ENCODE measurements at regions not wholly inside any gene's neighbourhood (a gene's known extent, or its start where the extent isn't known, plus 50 kb on each side); places are given as distances from the start of the nearest gene placed in this dataset.

- no peak overlapping the region for H3K4me3 ChIP-seq
- H3K9me3 ChIP-seq, result no peaks in the 10 kb centered on the region
- DNase-seq (no peak), ATAC-seq (no peak)
- no peak for TF ChIP-seq CTCF (IDR thresholded peaks at IDR 0.05)
- H3K4me1 ChIP-seq (ENCODE audit: low read depth), result no peaks in the 10 kb centered on the region
- H3K36me3 ChIP-seq (ENCODE audit: low read depth), result no peaks in the 10 kb centered on the region
- intact Hi-C loops (cut with DNase I, micrococcal nuclease), result no loop called here
Observed at GRCh38 chr14:51516706-51517395, 134.9 kb upstream of the FRMD6 start.

GRCh38 chr14:51518280-51518679 lies 133.4 kb upstream of the FRMD6 start:
- TF ChIP-seq CTCF (IDR thresholded peaks at IDR 0.05), result no peak

GRCh38 chr14:51518711-51519110 lies 133.0 kb upstream of the FRMD6 start:
- H3K9me3 ChIP-seq, result no peaks in the 10 kb centered on the region
- H3K4me3 ChIP-seq, result no peak overlapping the region
- no peak for DNase-seq
- no peaks in the 10 kb centered on the region for H3K4me1 ChIP-seq (ENCODE audit: low read depth)
- no peak for TF ChIP-seq CTCF (IDR thresholded peaks at IDR 0.05)
- no peaks in the 10 kb centered on the region for H3K36me3 ChIP-seq (ENCODE audit: low read depth)
- intact Hi-C loops (cut with DNase I, micrococcal nuclease), result no loop called here
- ATAC-seq, result no peak

More at GRCh38 chr14:51518280-51518679, 133.4 kb upstream of the FRMD6 start:
- DNase-seq (no peak), ATAC-seq (no peak)
- no peaks in the 10 kb centered on the region for H3K4me1 ChIP-seq (ENCODE audit: low read depth)
- H3K4me3 ChIP-seq, result no peak overlapping the region
- H3K36me3 ChIP-seq (ENCODE audit: low read depth), result no peaks in the 10 kb centered on the region
- no peaks in the 10 kb centered on the region for H3K9me3 ChIP-seq
- intact Hi-C loops (cut with DNase I, micrococcal nuclease), result no loop called here

- Histone ChIP-seq H3K36me3 (ENCODE audit: low read depth) (no peaks in the 10 kb centered on the region), H3K4me1 (ENCODE audit: low read depth) (no peaks in the 10 kb centered on the region), H3K4me3 (no peak overlapping the region), H3K9me3 (no peaks in the 10 kb centered on the region)
- DNase-seq, result no peak
- ATAC-seq, result no peak
- TF ChIP-seq CTCF (IDR thresholded peaks at IDR 0.05), result no peak
- intact Hi-C loops (cut with DNase I, micrococcal nuclease), result no loop called here
Observed at GRCh38 chr14:51520087-51520486, 131.6 kb upstream of the FRMD6 start.

GRCh38 chr14:51521764-51522163 lies 129.9 kb upstream of the FRMD6 start:
- no peak for ATAC-seq

More at GRCh38 chr14:51521764-51522163, 129.9 kb upstream of the FRMD6 start:
- intact Hi-C loops (cut with DNase I, micrococcal nuclease), result no loop called here
- Histone ChIP-seq H3K4me3 (no peak overlapping the region), H3K4me1 (ENCODE audit: low read depth) (no peaks in the 10 kb centered on the region), H3K9me3 (no peaks in the 10 kb centered on the region), H3K36me3 (ENCODE audit: low read depth) (no peaks in the 10 kb centered on the region)
- no peak for DNase-seq
- no peak for TF ChIP-seq CTCF (IDR thresholded peaks at IDR 0.05)

Data from mucosa of descending colon (tissue), 3 donors.